GM19438 (cell line): ENCODE measurements at regions not wholly inside any gene's neighbourhood (a gene's known extent, or its start where the extent isn't known, plus 50 kb on each side); places are given as distances from the start of the nearest gene placed in this dataset.
A peak's percentile ranks its signal among the peaks of the same experiment; 100 is the strongest.
"Not testable (repeated sequence)": the region's sequence is repeated elsewhere in the genome, so short reads cannot be mapped to it uniquely, and the experiment has no call there.

Experiments used
- ATAC-seq: cut with Tn5 transposase; IDR thresholded peaks from one replicate; pipeline ENCODE4 v1.9.1; 2021; ENCODE audit warnings: low read depth; ENCODE audit not compliant: unreplicated experiment

DNA sequence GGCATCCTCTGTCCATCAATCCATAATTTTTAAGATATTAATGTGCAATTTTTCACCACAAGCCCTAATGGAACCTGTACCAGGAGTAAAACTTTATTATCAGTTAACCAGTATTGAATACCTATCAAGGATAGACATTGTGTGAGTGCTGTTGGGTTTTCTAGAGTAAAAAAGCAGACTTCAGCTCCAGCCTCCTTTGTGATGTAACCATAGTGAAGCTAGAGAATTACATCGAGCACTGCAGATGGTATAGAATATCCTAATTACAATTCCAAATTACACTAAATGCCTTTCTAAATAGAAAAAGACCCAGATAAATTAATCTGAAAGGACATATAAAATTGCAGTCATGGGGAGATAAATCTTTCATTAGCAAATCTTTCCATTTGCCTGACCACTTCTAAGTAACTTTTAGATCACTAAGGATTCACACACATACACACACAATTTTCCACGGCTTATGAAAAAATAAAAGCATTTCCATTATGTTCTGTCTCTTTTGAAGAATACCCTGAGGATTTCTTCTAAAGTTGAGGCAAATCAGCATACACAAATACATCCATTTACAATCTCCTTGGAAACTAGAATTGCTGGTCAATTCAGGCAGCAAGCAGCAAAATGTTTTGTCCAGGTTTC lies 117.1 kb upstream of the TANK start:
- ATAC-seq: no peak

GRCh38 chr2:161044095-161044865 lies 115.9 kb upstream of the TANK start:
- no peak for ATAC-seq

- ATAC-seq: no peak
These were observed 115.3 kb upstream of the TANK start for GRCh38 chr2:161044921-161045320.

DNA sequence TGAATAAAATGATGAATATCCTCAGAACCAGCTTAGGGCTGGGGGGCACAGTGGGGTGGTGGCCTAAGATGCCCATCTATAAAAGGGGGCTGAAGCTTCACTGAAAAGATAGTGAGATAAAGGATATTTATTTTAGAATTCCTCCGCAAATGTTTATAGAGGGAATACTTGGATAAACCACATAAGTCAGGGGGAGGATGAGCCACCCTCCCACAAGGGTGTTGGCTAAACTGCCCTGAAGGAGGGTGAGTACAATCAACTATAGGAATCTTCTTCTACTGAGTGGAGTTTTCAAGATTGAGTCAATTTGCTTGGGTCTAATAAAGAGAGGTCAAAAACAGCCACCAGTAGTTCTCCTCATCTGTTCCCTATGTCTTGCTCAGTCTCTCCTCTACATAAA lies 114.5 kb upstream of the TANK start:
- ATAC-seq: no peak

DNA sequence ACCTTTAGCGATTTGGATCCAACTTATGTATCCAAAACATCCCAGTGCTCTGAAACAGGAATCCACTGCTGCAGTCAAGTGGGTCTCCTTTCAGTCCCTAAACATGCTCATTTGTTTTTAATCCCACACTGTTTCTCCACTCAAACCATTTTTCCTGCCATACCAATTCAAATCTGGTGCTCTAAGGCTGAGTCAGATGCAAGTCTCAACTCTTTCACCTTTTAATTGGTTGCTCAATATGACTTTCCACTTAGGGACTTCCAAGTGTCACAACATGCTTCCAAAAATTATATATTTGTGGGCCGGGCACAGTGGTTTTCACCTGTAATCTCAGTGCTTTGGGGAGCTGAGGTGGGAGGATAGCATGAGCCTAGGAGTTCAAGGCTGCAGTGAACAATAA lies 113.4 kb upstream of the TANK start:
- no peak for ATAC-seq

DNA sequence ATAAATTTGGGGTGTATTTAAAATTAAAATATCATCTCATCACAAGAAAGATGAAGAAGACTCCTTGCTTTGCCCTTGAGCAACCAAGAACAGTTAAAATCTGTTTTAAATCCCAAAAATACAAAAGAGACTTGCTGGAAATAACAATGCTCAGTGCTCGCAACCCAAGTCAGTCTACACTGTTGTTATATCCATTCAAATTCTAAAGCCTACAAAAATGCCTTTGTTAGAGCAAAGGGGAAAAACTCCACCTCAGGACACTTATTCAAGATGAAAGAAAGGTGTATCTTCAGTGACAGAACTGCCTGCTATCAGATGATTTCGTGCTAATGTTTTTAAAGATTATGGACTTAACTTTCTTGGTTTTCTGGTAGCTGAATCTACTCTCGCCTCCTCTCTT lies 111.9 kb upstream of the TANK start:
- ATAC-seq: no peak

GRCh38 chr2:161049559-161049958 lies 110.7 kb upstream of the TANK start:
- ATAC-seq: no peak

- no peak for ATAC-seq
These were observed 108.0 kb upstream of the TANK start for GRCh38 chr2:161052214-161052613.

GRCh38 chr2:161055289-161055688 lies 104.9 kb upstream of the TANK start:
- ATAC-seq: no peak

GRCh38 chr2:161059388-161059787 lies 100.8 kb upstream of the TANK start:
- no peak for ATAC-seq

DNA sequence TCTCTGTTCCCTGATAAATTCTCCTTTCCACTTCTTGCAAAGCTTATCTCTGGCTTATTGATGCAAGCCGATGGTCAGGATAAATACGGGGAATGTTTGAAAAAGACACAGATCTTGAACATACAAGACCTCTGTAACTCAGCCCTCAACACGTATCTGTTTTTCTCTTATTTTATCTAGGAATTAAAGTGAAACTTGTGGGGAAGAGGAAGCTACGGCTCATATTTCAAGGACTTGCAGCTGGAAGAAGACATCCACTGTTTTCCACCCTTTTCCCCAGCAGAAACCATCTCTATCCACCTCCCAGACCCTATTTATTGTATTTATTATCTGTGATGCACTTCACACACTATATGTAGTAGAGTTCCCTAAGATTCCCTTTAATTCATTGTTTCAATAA lies 98.4 kb upstream of the TANK start:
- no peak for ATAC-seq

DNA sequence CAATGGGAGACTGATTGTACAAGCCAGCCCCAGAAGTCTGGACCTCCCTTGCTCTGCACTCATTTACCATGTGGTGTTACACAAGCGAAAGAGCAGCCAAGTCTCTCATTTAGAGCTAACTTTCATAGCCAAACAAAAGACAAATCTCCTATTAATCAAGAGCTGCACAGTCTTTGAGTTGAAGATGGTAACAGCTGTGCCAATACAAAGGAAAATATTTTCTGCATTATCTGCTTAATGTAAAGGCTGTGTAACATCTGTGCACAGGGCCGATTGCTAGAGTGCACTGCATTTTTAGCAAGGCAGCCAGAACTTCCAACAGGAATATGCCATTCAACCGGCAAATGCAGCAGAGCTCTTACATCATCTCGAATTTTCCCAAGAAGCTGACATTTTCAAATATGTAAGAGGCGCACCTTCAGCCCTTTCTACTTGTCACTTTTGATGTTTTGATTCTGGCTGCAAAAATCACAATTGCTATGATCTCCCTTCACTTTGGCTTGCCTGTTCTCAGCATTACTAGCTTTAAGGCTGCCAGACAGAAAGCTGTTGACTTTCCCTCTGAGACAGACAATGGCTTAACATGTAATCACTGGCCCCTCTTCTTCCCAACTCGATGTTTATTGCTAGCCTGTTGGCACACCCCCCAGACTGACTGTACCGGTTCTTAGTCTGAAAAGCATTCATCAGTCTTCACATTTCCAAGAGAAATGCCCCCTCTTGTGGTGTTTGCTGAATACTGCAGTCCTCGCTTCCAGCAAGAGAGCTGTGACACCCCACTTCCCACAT lies 96.9 kb upstream of the TANK start:
- ATAC-seq: peak; percentile 96

- ATAC-seq: peak; percentile 37
These were observed 96.3 kb upstream of the TANK start for GRCh38 chr2:161063946-161064306.

DNA sequence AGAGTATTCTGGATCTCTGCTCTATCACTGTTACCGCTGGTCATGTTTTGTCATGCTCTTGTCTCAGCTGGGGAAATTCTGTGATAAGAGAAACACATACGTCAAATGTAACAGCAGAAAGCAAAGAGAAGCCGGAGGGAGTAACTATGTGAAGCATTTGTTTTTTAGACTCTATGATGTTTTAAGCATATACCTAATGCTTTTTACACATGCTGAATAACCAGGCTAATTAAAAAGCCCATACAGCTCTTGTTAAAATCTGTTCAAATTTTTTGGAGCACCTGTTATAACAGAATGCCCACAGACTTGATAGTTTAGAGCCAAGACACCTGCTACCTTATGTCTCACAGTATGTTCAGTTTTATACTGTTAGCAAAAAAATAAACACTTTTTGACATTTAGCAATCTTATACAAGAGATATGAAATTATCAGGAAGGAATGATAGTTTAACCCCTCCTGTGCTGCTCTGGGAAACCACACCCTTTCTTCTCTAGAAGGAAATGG lies 92.3 kb upstream of the TANK start:
- no peak for ATAC-seq

DNA sequence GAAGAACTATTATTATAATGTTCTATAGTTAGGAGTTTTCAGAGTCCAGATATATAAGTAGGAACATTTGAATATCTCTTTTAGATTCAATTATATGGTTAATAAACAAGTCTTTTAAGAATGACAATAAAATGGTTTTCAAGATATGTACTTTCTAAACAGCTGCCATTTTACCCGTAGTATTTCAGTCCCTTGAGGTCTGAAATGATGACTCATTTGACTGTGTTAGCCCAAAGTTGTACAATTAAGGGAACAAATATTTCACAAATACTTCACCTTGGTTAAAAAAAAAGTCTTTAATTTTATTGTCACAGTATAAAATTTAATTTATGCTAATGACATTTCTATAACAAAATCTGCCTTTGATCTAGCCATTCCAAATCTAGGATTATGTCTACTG lies 91.6 kb upstream of the TANK start:
- ATAC-seq: no peak

- ATAC-seq: no peak
These were observed 89.3 kb upstream of the TANK start for GRCh38 chr2:161070693-161071479.

DNA sequence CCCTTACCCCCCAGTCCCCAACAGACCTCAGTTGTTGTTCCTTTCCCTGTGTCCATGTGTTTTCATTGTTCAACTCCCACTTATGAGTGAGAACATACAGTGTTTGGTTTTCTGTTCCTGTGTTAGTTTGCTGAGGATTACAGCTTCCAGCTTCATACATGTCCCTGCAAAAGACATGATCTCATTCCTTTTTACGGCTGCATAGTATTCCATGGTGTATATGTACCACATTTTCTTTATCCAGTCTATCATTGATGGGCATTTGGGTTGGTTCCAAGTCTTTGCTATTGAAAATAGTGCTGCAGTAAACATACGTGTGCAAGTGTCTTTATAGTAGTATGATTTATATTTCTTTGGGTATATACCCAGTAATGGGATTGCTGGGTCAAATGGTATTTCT lies 87.8 kb upstream of the TANK start:
- not testable (repeated sequence) for ATAC-seq

DNA sequence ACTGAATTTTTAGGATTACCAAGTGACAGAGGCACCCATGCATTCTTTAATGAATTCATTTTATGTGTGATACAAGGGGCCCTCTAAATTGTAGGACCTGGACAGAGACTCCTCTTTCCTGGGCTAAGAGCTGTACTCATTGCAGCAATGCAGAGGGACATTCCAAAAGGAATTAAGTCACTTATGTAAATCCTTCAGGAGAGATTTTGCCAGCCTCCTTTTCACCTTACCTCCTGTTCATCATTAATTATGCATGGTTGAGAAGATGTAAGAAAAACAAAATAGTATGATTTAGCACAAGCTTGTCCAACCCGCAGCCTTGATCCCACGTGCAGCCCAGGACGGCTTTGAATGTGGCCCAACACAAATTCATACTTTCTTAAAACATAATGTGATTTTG lies 84.5 kb upstream of the TANK start:
- no peak for ATAC-seq

DNA sequence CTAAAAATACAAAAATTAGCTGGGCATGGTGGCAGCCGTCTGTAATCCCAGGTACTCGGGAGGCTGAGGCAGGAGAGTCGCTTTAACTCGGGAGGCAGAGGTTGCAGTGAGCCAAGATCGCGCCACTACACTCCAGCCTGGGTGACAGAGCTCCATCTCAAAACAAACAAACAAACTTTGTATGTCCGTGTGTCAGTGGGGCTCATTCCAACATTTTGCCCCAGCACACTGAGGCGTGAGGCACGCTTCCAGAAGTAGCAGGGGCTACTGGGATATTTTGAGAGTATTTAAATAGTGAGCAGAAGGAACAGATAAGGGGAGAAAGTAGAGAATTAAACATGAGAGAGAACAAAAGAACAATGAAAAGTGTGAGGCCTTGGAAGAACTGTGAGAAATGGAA lies 83.3 kb upstream of the TANK start:
- ATAC-seq: no peak

GRCh38 chr2:161077367-161078210 lies 82.6 kb upstream of the TANK start:
- peak; percentile 76 for ATAC-seq
